Astrocyte (in vitro differentiated cells and primary cell): ENCODE measurements at regions not wholly inside any gene's neighbourhood (a gene's known extent, or its start where the extent isn't known, plus 50 kb on each side); places are given as distances from the start of the nearest gene placed in this dataset.

Experiments used
- EZH2 ChIP-seq: IDR thresholded peaks from 2 replicates; pipeline ENCODE4 v1.6.1; 2012; ENCODE audit warnings: mild to moderate bottlenecking, low read length, inconsistent platforms; ENCODE audit not compliant: insufficient read depth
- TF ChIP-seq, protein P1 (sequence below): IDR thresholded peaks from 2 replicates; pipeline ENCODE4 v1.5.1; 2011; ENCODE audit warnings: low read depth, mild to moderate bottlenecking, inconsistent platforms, low read length, moderate library complexity; ENCODE audit not compliant: insufficient read depth

DNA sequence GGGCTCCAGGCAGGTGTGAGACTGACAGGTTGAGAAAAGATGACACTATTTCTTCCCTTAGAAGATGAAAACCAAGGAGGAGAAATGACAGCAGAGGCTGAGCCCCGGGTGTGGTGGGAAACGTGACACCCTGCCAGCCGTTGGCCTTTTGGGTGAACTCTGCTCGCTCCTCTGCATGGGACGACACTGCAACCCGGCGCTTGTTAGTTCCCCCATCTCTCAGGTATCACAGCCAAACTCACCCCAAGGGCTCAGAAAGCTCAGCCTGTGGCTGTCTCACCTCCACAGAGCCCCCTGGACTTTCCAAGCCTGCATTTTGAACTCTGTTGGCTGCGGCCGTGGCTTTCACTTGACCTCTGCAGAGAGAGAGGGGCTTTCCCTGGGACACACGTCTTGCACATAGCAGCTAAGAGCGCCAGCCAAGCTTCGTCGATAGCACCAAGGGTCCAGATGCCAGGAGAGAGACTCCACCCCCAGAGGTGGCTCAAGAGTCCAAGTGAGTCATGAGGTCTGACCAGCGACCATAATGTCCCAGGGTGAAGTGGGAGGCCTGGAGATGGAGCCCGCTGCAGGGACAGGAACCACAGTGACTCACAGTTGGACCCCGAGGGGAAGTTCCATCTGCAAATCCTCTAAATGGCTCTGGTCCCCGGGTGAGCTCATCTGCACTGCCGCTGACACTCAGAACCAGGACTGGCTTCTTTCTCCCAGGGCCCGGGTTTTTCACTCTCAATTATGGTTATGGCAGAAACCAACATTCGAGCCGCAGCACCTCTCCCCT lies 301.9 kb downstream of the SOX9 start:
- TF ChIP-seq, protein P1, sequence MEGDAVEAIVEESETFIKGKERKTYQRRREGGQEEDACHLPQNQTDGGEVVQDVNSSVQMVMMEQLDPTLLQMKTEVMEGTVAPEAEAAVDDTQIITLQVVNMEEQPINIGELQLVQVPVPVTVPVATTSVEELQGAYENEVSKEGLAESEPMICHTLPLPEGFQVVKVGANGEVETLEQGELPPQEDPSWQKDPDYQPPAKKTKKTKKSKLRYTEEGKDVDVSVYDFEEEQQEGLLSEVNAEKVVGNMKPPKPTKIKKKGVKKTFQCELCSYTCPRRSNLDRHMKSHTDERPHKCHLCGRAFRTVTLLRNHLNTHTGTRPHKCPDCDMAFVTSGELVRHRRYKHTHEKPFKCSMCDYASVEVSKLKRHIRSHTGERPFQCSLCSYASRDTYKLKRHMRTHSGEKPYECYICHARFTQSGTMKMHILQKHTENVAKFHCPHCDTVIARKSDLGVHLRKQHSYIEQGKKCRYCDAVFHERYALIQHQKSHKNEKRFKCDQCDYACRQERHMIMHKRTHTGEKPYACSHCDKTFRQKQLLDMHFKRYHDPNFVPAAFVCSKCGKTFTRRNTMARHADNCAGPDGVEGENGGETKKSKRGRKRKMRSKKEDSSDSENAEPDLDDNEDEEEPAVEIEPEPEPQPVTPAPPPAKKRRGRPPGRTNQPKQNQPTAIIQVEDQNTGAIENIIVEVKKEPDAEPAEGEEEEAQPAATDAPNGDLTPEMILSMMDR, result no peak
- no peak for TF ChIP-seq EZH2
